ENCODE measurements at regions not wholly inside any gene's neighbourhood (a gene's known extent, or its start where the extent isn't known, plus 50 kb on each side); places are given as distances from the start of the nearest gene placed in this dataset.

DNA sequence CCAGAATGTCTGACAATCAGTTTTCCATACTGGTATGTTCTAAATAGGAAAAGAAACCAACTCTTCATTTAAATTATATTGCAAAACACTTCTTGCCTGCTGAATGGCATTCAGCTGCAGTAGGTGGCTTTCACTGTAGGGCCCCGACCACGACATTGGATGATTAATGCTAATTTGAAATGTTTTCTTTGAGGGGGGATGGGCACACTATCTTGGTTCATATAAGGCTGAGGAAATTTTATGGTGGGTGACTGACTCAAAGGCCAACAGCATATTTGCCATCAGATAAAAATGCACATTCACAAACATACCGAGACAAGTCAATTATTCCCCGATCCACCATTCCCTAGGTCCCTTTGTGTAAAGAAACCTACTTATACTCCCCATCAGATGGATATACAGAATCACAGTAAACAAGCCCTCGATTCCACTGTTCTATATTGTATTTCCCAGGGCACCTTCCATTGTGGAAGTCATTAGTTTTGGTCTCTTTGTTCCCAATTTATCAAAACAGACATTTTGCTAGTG, 464.2 kb upstream of the DAB1 start:
- TF ChIP-seq, protein P1, sequence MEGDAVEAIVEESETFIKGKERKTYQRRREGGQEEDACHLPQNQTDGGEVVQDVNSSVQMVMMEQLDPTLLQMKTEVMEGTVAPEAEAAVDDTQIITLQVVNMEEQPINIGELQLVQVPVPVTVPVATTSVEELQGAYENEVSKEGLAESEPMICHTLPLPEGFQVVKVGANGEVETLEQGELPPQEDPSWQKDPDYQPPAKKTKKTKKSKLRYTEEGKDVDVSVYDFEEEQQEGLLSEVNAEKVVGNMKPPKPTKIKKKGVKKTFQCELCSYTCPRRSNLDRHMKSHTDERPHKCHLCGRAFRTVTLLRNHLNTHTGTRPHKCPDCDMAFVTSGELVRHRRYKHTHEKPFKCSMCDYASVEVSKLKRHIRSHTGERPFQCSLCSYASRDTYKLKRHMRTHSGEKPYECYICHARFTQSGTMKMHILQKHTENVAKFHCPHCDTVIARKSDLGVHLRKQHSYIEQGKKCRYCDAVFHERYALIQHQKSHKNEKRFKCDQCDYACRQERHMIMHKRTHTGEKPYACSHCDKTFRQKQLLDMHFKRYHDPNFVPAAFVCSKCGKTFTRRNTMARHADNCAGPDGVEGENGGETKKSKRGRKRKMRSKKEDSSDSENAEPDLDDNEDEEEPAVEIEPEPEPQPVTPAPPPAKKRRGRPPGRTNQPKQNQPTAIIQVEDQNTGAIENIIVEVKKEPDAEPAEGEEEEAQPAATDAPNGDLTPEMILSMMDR (IDR thresholded peaks at IDR 0.05 in 8 of 11, conservative IDR thresholded peaks at IDR 0.05 in 3 of 11): no peak
- no peak for TF ChIP-seq POLR2AphosphoS5 (IDR thresholded peaks at IDR 0.05)
- no peak for TF ChIP-seq POLR2A (IDR thresholded peaks at IDR 0.05)
- DNase-seq: no peak
- 62 to 80% (median 66%) methylated on average over 5 of the region's 5 CpGs for WGBS, 5 donors
- no peak overlapping the region for H3K4me3 ChIP-seq
- no peak overlapping the region for H3K27ac ChIP-seq
- H3K9me3 ChIP-seq: no peaks in the 10 kb centered on the region
- intact Hi-C loops (cut with DNase I; ENCODE audit: low total_unique reads): no loop called here
- H3K27me3 ChIP-seq (replicated peaks in 1 of 7): no peaks in the 10 kb centered on the region
- H3K36me3 ChIP-seq: no peaks in the 10 kb centered on the region
- no peaks in the 10 kb centered on the region for H3K4me1 ChIP-seq

- intact Hi-C loops (cut with DNase I; ENCODE audit: low total_unique reads): no loop called here
- no peaks in the 10 kb centered on the region for H3K27me3 ChIP-seq (replicated peaks in 1 of 7)
- no peaks in the 10 kb centered on the region for H3K36me3 ChIP-seq
- H3K4me3 ChIP-seq: no peak overlapping the region
- no peak for DNase-seq
- no peak for TF ChIP-seq POLR2A (IDR thresholded peaks at IDR 0.05)
- TF ChIP-seq POLR2AphosphoS5 (IDR thresholded peaks at IDR 0.05): no peak
- TF ChIP-seq, protein P1 (IDR thresholded peaks at IDR 0.05 in 8 of 11, conservative IDR thresholded peaks at IDR 0.05 in 3 of 11): no peak
- H3K4me1 ChIP-seq: no peaks in the 10 kb centered on the region
- H3K27ac ChIP-seq: no peak overlapping the region
- no peaks in the 10 kb centered on the region for H3K9me3 ChIP-seq
- WGBS, 5 donors: 87 to 90% (median 90%) methylated on average over 7 of the region's 7 CpGs
These were observed 462.5 kb upstream of the DAB1 start for GRCh38 chr1:57886376-57886775.

DNA sequence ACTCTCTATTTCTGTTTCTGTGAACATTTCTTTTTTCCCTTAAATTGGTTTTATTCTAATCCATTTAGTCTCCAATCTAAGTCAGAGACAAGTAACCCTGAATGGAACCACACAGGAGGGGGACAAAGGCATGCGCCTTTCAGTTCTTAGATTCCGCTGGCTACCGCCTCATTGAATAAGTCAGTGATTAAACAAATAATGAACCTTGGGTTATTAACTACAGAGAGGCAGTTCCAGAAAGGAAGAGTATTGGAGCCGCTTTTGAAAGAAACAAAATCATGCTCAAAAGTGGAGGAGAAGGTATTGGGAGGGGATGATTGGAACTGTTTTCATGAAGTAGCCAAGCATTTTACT, 459.8 kb upstream of the DAB1 start:
- no peak for TF ChIP-seq POLR2AphosphoS5 (IDR thresholded peaks at IDR 0.05)
- TF ChIP-seq, protein P1 (IDR thresholded peaks at IDR 0.05 in 8 of 11, conservative IDR thresholded peaks at IDR 0.05 in 3 of 11): no peak
- TF ChIP-seq POLR2A (IDR thresholded peaks at IDR 0.05): no peak
- no peaks in the 10 kb centered on the region for H3K27me3 ChIP-seq (replicated peaks in 1 of 7)
- DNase-seq: no peak
- no peak overlapping the region for H3K4me3 ChIP-seq
- no peak overlapping the region for H3K27ac ChIP-seq
- no peaks in the 10 kb centered on the region for H3K4me1 ChIP-seq
- H3K36me3 ChIP-seq: no peaks in the 10 kb centered on the region
- WGBS, 5 donors: 81 to 96% (median 94%) methylated on average over 4 of the region's 4 CpGs
- no peaks in the 10 kb centered on the region for H3K9me3 ChIP-seq
- intact Hi-C loops (cut with DNase I; ENCODE audit: low total_unique reads): no loop called here

DNA sequence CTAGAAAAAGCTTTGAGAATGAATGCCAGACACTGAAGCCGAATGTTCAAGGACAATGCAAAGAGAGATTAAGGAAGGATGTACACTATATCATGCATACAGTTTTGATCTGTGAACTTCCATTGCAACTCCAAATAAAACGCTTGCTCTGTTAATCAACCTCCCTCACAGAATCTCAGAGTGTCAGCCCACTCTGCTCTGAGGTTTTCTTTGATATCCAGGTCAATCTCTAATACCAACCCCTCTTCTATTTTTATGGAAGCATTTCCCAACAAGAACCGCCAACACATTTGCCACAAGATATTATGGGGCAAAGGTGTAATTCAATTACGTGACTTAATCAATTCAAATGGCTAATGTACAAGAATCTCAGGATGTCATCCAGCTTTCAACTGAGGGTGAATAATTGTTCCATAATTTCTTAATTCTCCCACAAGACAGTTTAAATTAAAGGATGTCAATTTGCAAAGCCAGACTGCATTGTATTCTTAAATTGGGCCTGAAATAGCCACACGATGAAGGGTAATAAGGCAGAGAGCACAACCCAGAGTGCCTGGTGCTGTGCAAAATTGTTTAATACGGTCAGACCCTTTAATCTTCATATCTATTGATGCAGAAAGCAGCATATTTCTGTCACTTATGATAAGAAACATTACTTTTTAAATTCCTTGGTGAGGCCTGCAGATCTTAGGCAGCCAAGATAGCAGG, 459.2 kb upstream of the DAB1 start:
- no peak for DNase-seq
- H3K27ac ChIP-seq: no peak overlapping the region
- no peaks in the 10 kb centered on the region for H3K27me3 ChIP-seq (replicated peaks in 1 of 7)
- H3K36me3 ChIP-seq: no peaks in the 10 kb centered on the region
- intact Hi-C loops (cut with DNase I; ENCODE audit: low total_unique reads): no loop called here
- no peaks in the 10 kb centered on the region for H3K9me3 ChIP-seq
- no peak overlapping the region for H3K4me3 ChIP-seq
- H3K4me1 ChIP-seq: no peaks in the 10 kb centered on the region
- TF ChIP-seq POLR2A (IDR thresholded peaks at IDR 0.05) (no peak), POLR2AphosphoS5 (IDR thresholded peaks at IDR 0.05) (no peak)
- TF ChIP-seq, protein P1 (IDR thresholded peaks at IDR 0.05 in 8 of 11, conservative IDR thresholded peaks at IDR 0.05 in 3 of 11): no peak
- 82 to 91% (median 83%) methylated on average over 6 of the region's 6 CpGs for WGBS, 5 donors

All from spleen (tissue), 11 donors.